HG03457 (cell line): ENCODE measurements at regions not wholly inside any gene's neighbourhood (a gene's known extent, or its start where the extent isn't known, plus 50 kb on each side); places are given as distances from the start of the nearest gene placed in this dataset.
"Not testable (repeated sequence)": the region's sequence is repeated elsewhere in the genome, so short reads cannot be mapped to it uniquely, and the experiment has no call there.

Source experiments
- ATAC-seq: cut with Tn5 transposase; IDR thresholded peaks from one replicate; pipeline ENCODE4 v1.9.1; 2021; ENCODE audit warnings: moderate number of reproducible peaks; ENCODE audit not compliant: unreplicated experiment

DNA sequence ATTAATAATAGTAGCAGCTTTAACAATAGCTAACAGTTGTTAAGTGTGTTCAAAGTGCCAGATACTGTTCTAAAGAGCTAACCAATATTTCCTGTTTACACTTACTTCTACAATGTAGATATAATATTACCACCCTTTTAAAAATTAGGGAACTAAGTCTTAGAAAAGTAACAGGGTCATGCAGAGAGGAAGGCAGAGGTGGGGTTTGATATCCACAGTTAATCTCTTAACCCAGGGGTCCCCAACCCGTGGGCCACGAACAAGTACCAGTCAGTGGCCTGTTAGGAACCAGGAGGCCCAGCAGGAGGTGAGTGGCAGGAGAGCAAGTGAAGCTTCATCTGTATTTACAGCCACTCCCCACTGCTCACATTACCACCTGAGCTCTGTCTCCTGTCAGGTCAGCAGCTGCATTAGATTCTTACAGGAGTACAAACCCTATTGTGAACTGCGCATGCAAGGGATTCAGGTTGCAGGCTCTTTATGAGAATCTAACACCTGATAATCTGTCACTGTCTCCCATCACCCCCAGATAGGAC lies 89.1 kb downstream of the ACTL7B start:
- no peak for ATAC-seq

- no peak for ATAC-seq
Observed at GRCh38 chr9:108765265-108765664, 90.5 kb downstream of the ACTL7B start.

DNA sequence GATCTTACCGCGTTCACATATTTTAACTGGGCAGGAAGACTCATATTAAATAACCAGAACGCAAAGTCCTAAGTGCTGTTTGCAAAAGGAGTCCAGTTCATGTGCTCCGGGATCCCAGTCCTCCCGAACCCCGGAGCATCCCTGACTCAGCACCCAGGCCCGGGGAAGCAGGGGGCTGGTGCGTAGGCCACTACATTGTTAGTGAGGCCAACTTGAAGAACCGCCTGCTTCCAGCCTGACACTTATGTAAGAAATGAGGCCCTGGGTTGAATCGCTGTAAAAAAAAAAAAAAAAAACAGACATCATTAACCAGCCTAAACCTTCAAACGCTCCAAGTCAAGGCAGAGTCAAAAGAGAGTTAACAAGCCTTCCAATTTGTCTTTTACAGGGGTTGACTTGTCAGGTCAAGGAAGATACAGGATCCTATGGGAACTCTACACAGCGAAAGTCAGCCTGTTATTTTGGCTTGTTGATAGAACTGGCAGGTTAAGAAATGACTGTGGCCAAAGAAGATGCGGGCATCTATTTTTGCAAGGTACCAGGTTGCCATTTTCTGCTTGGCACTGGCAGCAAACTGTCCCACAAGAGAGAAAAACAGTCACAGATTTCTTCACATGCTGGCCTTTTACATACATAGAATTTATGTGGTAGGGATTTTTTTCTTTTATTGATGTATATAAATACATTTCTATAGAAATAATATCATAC lies 93.3 kb downstream of the ACTL7B start:
- ATAC-seq, result no peak

DNA sequence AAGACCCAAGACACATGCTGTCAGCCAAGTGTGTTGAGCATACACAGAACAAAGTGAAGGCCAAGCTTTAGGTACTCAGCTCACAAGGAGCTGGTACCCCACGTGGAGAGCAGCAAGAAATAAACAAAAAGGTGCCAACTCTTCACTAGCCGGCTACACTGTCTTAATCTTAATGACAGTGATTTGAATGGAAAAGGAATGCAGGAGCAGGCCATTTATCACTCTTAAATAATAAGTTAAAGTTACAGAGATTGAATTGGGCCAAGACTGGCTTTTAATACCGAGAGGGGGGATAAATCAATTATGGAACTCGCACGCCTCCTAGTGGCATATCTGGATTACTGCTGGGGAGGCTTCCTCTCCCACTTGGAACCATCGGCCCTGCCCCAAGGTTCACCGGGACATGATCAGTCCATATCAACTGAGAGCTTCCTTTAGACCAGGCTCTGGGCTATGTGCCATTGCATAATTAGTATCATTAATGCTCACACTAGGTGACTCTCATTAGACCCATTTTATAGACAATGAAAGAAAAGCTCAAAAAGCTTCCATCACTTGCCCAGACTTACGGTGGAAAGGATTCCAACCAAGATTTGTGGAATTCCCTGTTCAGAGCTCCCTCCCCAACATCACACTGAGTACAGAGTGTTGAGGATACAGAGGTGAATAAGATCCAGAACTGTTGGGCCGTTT lies 94.0 kb downstream of the ACTL7B start:
- ATAC-seq, result peak; percentile 67

- no peak for ATAC-seq
Observed at GRCh38 chr9:108760841-108761240, 94.9 kb downstream of the ACTL7B start.

- ATAC-seq, result no peak
Observed at GRCh38 chr9:108759835-108760234, 96.0 kb downstream of the ACTL7B start.

- ATAC-seq, result no peak
Observed at GRCh38 chr9:108759399-108759798, 96.4 kb downstream of the ACTL7B start.

DNA sequence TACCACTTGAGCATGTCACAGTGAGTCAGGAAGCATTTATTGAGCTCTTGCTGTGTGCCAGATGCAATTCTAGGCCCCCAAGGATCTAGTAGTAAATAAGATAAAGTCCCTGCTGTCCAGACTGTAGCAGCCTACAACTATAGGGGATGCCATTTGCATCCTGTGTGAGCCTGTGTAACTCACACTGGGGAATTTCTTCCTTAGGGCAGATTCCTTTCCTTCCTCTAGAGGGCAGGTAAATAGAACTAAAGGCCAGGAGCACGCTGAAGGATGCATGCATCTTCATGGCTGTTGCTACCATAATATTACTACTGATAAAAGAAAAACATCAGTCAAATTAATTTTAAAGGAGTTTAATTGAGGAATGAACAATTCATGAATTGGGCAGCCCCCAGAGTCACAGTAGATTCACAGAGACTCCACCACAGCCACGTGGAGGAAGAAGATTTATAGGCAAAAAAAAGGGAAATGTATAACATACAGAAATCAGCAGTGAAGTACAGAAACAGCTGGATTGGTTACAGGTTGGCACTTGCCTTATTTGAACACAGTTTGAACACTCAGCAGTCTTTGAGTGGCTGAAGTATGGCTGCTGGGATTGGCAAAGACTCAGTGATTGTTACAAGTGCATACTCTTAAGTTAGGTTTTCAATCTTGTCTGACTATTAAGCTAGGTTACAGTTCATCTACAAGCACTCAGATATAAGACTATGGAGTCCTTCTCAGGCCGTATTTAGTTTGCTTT lies 98.9 kb downstream of the ACTL7B start:
- no peak for ATAC-seq

- ATAC-seq, result no peak
Observed at GRCh38 chr9:108755979-108756378, 99.8 kb downstream of the ACTL7B start.

DNA sequence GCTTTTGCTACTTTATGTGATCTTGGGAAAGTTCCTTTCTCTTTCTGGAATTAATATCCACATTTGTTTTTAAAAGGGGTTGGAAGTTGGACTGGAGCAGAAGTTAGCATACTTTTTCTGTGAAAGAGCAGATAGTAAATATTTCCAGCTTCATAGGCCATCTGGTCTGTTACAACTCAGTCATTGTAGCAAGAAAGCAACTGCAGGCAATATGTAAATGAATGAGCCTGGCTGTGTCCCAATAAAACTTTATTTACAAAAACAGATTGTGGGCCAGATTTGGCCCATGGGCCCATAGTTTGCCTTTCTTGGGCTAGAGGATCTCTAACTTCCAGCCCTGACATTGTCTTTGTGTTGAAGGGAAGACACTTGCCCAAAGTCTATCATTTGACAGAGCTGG lies 104.4 kb downstream of the ACTL7B start:
- no peak for ATAC-seq

DNA sequence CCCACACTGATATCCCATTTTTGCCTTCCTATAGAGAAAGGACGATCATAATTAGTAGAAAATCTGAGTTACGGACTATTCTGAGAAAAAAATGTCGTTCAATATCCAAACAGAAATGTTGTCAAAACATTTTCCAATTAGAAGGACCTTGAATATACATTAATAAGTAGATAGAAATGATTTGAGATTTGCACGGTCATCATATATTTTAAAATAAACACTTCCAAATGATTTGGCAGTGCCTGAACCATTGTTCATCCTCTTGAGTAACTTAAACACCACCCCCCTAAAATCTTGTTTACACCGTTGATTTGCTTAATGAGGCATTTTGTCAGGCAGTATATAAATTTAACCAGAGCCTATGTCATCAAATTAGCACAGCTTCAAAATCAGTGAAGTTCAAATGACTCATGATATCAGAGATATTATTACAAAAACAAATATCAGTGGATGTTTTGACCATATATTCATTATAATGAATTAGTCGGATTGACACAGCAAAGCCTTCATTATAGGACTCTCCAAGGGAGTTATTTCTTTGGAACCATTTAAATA lies 105.0 kb downstream of the ACTL7B start:
- no peak for ATAC-seq

GRCh38 chr9:108748776-108749175 lies 107.0 kb downstream of the ACTL7B start:
- ATAC-seq, result no peak

DNA sequence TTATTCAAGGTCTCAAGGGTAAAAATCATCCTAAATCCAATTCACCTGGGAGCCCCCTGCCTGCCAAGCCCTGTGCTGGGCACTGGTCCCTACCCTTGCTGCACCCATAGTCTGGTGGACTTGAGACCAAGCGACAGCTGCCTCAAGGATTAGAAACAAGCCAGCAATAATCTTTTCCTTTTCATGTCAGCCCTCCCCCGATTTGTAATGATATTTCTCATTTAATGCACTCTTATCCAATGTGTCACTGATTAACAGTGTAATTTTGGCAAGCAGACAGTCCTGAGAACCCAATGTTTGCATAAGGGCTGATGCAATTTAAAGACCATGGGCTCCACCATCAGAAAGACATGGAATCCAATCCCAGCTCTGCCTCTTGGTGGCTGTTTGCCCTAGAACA lies 108.9 kb downstream of the ACTL7B start:
- ATAC-seq, result no peak

GRCh38 chr9:108746001-108746400 lies 109.8 kb downstream of the ACTL7B start:
- no peak for ATAC-seq

- no peak for ATAC-seq
Observed at GRCh38 chr9:108744641-108745040, 111.1 kb downstream of the ACTL7B start.

GRCh38 chr9:108743901-108744371 lies 111.8 kb downstream of the ACTL7B start:
- no peak for ATAC-seq

DNA sequence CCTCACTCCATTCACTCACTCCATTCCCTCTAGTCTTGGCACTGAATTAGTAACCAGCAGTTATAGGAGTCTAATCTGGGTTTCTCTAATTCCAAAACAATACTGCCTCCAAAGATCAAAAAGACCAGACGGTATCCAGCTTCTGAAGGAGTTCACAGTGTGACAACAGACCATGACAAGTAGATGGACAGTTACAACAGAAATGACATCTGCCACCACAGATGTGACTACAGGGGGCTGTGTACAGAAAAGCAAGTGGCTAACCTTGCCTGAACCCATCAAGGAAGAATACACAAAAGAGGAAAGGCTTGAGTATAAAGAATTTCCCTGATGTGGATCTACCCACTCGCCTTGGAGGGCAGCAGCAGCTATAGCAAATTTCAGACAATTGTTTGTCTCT lies 112.4 kb downstream of the ACTL7B start:
- ATAC-seq, result no peak

DNA sequence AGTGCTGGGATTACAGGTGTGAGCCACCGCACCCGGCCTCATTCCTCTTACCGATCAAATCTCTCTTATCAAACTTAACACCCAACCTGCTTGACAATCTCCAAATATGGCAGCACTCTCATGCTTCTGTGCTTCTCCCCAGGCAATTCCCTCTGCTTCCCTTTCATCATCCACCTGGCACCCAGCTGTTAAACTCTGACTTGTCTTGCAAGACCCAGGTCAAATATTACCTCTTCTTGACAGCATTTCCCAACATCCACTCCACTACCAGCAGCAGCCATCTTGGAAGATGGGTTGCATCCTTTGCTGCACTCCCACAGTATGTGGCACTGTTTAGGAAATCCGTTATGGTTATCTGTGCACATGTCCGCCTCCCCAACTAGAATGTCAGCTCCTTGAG lies 113.6 kb downstream of the ACTL7B start:
- no peak for ATAC-seq

DNA sequence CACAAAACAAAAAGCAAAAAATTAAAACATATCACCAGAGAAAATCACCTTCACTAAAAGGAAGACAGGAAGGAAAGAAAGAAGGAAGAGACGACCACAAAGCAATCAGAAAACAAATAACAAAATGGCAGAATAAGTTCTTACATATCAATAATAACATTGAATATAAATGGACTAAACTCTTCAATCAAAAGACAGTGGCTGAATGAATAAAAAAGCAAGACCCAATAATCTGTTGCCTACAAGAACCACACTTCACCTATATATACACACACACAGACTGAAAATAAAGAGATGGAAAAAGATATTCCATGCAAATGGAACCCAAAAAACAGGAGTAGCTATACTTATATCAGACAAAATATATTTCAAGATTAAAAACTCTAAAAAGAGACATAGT lies 124.5 kb downstream of the ACTL7B start:
- not testable (repeated sequence) for ATAC-seq

GRCh38 chr9:108727580-108728111 lies 128.1 kb downstream of the ACTL7B start:
- no peak for ATAC-seq

- no peak for ATAC-seq
Observed at GRCh38 chr9:108724652-108725051, 131.1 kb downstream of the ACTL7B start.
